GM12878 (cell line): ENCODE measurements at regions not wholly inside any gene's neighbourhood (a gene's known extent, or its start where the extent isn't known, plus 50 kb on each side); places are given as distances from the start of the nearest gene placed in this dataset.

Experiments used
- ATAC-seq: fragments of 200-7000 bp; cut with Tn5 transposase; 3 replicates; pipeline ENCODE4 v1.9.1; 2020; ENCODE audit warnings: mild to moderate bottlenecking, moderate library complexity
- BruUV-seq: library from RNA; stranded (reverse); fragments of 400-500 nt; replicated peaks from 2 replicates; lab custom pipeline; 2021; lab: Mats Ljungman, UMichigan
- CTCF ChIA-PET: fragments of 300-600 bp; sonication (Branson Sonifier 250); formaldehyde crosslinking; extraction: SDS; loops from one replicate; lab custom pipeline; 2021; ENCODE audit warnings: inconsistent platforms; lab: Yijun Ruan, JAX
- POLR2A ChIA-PET: fragments of 350-600 bp; formaldehyde crosslinking; extraction: SDS; loops from one replicate; lab custom pipeline; 2021; ENCODE audit warnings: inconsistent platforms; lab: Charles Lee
- RAD21 ChIA-PET: fragments of 300-600 bp; sonication (Branson Sonifier 250); formaldehyde crosslinking; loops from one replicate; lab custom pipeline; 2023; ENCODE audit warnings: antibody characterized with exemption; ENCODE audit not compliant: unreplicated experiment; lab: Charles Lee
- SMC1A ChIA-PET: fragments of 300-600 bp; sonication (Branson Sonifier 250); formaldehyde crosslinking; loops from one replicate; lab custom pipeline; 2023; ENCODE audit not compliant: unreplicated experiment, uncharacterized antibody; lab: Charles Lee
- DNase-seq: peaks from one replicate; pipeline ENCODE4 v3.0.0-alpha.2; 2011; ENCODE audit warnings: low read depth, low spot score
- FAIRE-seq: peaks from 3 replicates; lab custom pipeline; 2011; peaks lifted over from hg19 to GRCh38; lab: Jason Lieb, UNC
- H2AFZ ChIP-seq: 2 replicates; pipeline ENCODE4 v1.6.0; 2011; ENCODE audit warnings: low read depth, low read length, control low read depth; ENCODE audit not compliant: control insufficient read depth
- H3K27ac ChIP-seq: 2 replicates; pipeline ENCODE4 v1.5.1; 2011; ENCODE audit warnings: control low read depth; ENCODE audit not compliant: control insufficient read depth, insufficient read depth
- H3K27me3 ChIP-seq, 2 experiments: replicated peaks in 1 of 2; 2 replicates each; pipeline versions ENCODE4 v1.6.0 to v1.6.1; 2011; ENCODE audit warnings: low read length in 1 of 2; ENCODE audit not compliant: control insufficient read depth in 2 of 2, insufficient read depth in 2 of 2
- H3K36me3 ChIP-seq, 2 experiments: 2 replicates each; pipeline ENCODE4 v1.5.1; 2011; ENCODE audit warnings: low read length in 1 of 2; ENCODE audit not compliant: control insufficient read depth in 2 of 2, insufficient read depth in 2 of 2
- H3K4me1 ChIP-seq: 2 replicates; pipeline ENCODE4 v1.6.1; 2011; ENCODE audit warnings: mild to moderate bottlenecking, low read length, moderate library complexity, mixed read lengths; ENCODE audit not compliant: control insufficient read depth, insufficient read depth
- H3K4me2 ChIP-seq: 2 replicates; pipeline ENCODE4 v1.6.0; 2011; ENCODE audit warnings: control low read depth; ENCODE audit not compliant: control insufficient read depth, insufficient read depth
- H3K4me3 ChIP-seq: fragments of 200-600 bp; sonication (generic); 2 replicates; pipeline ENCODE4 v1.5.1; 2016
- H3K79me2 ChIP-seq: 2 replicates; pipeline ENCODE4 v1.6.0; 2011; ENCODE audit warnings: low read length; ENCODE audit not compliant: control insufficient read depth, insufficient read depth
- H3K9ac ChIP-seq: 2 replicates; pipeline ENCODE4 v1.8.0; 2011; ENCODE audit warnings: low read length, control low read depth, mixed read lengths; ENCODE audit not compliant: control insufficient read depth, insufficient read depth
- H3K9me3 ChIP-seq: replicated peaks from 3 replicates; pipeline ENCODE4 v1.5.1; 2011; ENCODE audit warnings: mild to moderate bottlenecking, low read length; ENCODE audit not compliant: control insufficient read depth, insufficient read depth
- H4K20me1 ChIP-seq: 2 replicates; pipeline ENCODE4 v1.6.0; 2011; ENCODE audit not compliant: control insufficient read depth, insufficient read depth
- CHD2 ChIP-seq: IDR thresholded peaks from 2 replicates; pipeline ENCODE4 v1.6.1; 2011; ENCODE audit warnings: low read depth, low read length, improper control_type of control experiment, borderline replicate concordance
- EED ChIP-seq: sonication (generic); IDR thresholded peaks from 2 replicates; pipeline ENCODE4 v1.6.1; 2016; ENCODE audit warnings: antibody characterized with exemption, low read depth
- JUND ChIP-seq: IDR thresholded peaks from 2 replicates; pipeline ENCODE4 v1.6.1; 2012; ENCODE audit warnings: low read depth, mild to moderate bottlenecking, low read length, improper control_type of control experiment, moderate library complexity
- MTA2 ChIP-seq: fragments of 450-650 bp; IDR thresholded peaks from 2 replicates; pipeline ENCODE4 v1.6.1; 2016; ENCODE audit warnings: low read depth, mild to moderate bottlenecking, moderate library complexity
- RB1 ChIP-seq: fragments of 450-650 bp; formaldehyde crosslinking; IDR thresholded peaks from 2 replicates; pipeline ENCODE4 v1.6.1; 2017; ENCODE audit warnings: mild to moderate bottlenecking, borderline replicate concordance
- TAF1 ChIP-seq: IDR thresholded peaks from 2 replicates; pipeline ENCODE4 v1.6.1; 2011; ENCODE audit warnings: mild to moderate bottlenecking, low read depth, low read length, borderline replicate concordance
- TARDBP ChIP-seq: IDR thresholded peaks from 2 replicates; pipeline ENCODE4 v1.6.1; 2016; ENCODE audit warnings: borderline replicate concordance
- TCF12 ChIP-seq: IDR thresholded peaks from 2 replicates; pipeline ENCODE4 v1.6.1; 2011; ENCODE audit warnings: low read depth, mild to moderate bottlenecking, low read length
- ZBED1 ChIP-seq: IDR thresholded peaks from 2 replicates; pipeline ENCODE4 v1.6.1; 2016; ENCODE audit warnings: borderline replicate concordance
- ZNF217 ChIP-seq: fragments of 450-650 bp; IDR thresholded peaks from 2 replicates; pipeline ENCODE4 v1.6.1; 2017; ENCODE audit warnings: antibody characterized with exemption, mild to moderate bottlenecking
- WGBS: methylation state at CpG from one replicate; pipeline ENCODE4 v1.1.6; 2016; ENCODE audit warnings: low lambda C conversion rate; ENCODE audit not compliant: insufficient replicate concordance, insufficient coverage; ENCODE audit errors: missing lambda C conversion rate; 5-methylcytosine and 5-hydroxymethylcytosine counted together
- in situ Hi-C: fragments of 300-500 bp; cut with MboI; formaldehyde crosslinking; loops from 9 replicates; pipeline ENCODE4 v1.14.3; 2018; ENCODE audit warnings: mixed read lengths
- intact Hi-C: fragments of 100-400 bp; cut with micrococcal nuclease; formaldehyde crosslinking; loops from one replicate; pipeline ENCODE4 v1.14.2; 2022; ENCODE audit not compliant: unreplicated experiment
- TF ChIP-seq, protein P1 (sequence below): fragments of 450-650 bp; IDR thresholded peaks from 2 replicates; pipeline ENCODE4 v1.6.1; 2017; ENCODE audit warnings: mild to moderate bottlenecking
- TF ChIP-seq, protein P2 (sequence below): fragments of 450-650 bp; IDR thresholded peaks from 2 replicates; pipeline ENCODE4 v1.6.1; 2016; ENCODE audit warnings: mild to moderate bottlenecking, moderate library complexity, borderline replicate concordance
- TF ChIP-seq, protein P3 (sequence below): IDR thresholded peaks from 2 replicates; pipeline ENCODE4 v1.6.1; 2012; ENCODE audit warnings: low read depth, low read length, improper control_type of control experiment

DNA sequence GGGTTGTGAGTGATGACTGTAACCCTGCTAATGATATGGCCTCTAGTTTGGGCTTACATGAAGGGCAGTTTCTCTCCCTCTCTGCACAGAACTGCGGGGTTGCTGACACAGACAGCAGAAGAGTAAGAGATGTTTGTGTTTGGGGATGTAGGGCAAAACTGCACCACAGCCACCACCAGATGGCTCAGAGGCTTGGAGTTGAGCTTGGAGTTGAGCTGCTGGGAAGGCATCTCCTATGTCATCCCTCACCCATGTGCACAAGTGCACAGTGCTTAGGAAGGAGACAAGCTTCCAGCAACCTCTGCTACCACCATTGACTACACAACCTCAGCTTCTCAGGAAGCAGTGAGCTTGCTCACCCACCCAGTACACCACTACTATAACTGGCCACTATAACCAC, 303.9 kb upstream of the DEFB112 start:
- intact Hi-C loops (no loop called here), in situ Hi-C loops (no loop called here)
- TF ChIP-seq, protein P1, sequence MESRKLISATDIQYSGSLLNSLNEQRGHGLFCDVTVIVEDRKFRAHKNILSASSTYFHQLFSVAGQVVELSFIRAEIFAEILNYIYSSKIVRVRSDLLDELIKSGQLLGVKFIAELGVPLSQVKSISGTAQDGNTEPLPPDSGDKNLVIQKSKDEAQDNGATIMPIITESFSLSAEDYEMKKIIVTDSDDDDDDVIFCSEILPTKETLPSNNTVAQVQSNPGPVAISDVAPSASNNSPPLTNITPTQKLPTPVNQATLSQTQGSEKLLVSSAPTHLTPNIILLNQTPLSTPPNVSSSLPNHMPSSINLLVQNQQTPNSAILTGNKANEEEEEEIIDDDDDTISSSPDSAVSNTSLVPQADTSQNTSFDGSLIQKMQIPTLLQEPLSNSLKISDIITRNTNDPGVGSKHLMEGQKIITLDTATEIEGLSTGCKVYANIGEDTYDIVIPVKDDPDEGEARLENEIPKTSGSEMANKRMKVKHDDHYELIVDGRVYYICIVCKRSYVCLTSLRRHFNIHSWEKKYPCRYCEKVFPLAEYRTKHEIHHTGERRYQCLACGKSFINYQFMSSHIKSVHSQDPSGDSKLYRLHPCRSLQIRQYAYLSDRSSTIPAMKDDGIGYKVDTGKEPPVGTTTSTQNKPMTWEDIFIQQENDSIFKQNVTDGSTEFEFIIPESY: no peak
- TF ChIP-seq MTA2: no peak
- TF ChIP-seq ZNF217: no peak
- TF ChIP-seq, protein P2, sequence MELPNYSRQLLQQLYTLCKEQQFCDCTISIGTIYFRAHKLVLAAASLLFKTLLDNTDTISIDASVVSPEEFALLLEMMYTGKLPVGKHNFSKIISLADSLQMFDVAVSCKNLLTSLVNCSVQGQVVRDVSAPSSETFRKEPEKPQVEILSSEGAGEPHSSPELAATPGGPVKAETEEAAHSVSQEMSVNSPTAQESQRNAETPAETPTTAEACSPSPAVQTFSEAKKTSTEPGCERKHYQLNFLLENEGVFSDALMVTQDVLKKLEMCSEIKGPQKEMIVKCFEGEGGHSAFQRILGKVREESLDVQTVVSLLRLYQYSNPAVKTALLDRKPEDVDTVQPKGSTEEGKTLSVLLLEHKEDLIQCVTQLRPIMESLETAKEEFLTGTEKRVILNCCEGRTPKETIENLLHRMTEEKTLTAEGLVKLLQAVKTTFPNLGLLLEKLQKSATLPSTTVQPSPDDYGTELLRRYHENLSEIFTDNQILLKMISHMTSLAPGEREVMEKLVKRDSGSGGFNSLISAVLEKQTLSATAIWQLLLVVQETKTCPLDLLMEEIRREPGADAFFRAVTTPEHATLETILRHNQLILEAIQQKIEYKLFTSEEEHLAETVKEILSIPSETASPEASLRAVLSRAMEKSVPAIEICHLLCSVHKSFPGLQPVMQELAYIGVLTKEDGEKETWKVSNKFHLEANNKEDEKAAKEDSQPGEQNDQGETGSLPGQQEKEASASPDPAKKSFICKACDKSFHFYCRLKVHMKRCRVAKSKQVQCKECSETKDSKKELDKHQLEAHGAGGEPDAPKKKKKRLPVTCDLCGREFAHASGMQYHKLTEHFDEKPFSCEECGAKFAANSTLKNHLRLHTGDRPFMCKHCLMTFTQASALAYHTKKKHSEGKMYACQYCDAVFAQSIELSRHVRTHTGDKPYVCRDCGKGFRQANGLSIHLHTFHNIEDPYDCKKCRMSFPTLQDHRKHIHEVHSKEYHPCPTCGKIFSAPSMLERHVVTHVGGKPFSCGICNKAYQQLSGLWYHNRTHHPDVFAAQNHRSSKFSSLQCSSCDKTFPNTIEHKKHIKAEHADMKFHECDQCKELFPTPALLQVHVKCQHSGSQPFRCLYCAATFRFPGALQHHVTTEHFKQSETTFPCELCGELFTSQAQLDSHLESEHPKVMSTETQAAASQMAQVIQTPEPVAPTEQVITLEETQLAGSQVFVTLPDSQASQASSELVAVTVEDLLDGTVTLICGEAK: no peak
- no peak for TF ChIP-seq TCF12
- no peak for TF ChIP-seq RB1
- no peak for TF ChIP-seq TARDBP
- TF ChIP-seq, protein P3, sequence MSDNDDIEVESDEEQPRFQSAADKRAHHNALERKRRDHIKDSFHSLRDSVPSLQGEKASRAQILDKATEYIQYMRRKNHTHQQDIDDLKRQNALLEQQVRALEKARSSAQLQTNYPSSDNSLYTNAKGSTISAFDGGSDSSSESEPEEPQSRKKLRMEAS: no peak
- no peak for TF ChIP-seq TAF1
- TF ChIP-seq CHD2: no peak
- no peak for TF ChIP-seq ZBED1
- TF ChIP-seq JUND: no peak
- TF ChIP-seq EED: no peak
- ChIA-PET POLR2A (no interaction called here), SMC1A (no interaction called here), CTCF (no interaction called here), RAD21 (no interaction called here)
- H3K79me2 ChIP-seq: no peaks in the 10 kb centered on the region
- no TSS peak for BruUV-seq
- H3K9ac ChIP-seq: no peak overlapping the region
- H3K4me3 ChIP-seq: no peak overlapping the region
- no peak overlapping the region for H3K27ac ChIP-seq
- DNase-seq (no peak), FAIRE-seq (no peak), ATAC-seq (no peak)
- WGBS: 0% methylated on average over 1 of the region's 1 CpG
- H3K36me3 ChIP-seq: no peaks in the 10 kb centered on the region
- no peaks in the 10 kb centered on the region for H3K9me3 ChIP-seq
- no peak overlapping the region for H2AFZ ChIP-seq
- H3K4me1 ChIP-seq: no peaks in the 10 kb centered on the region
- H4K20me1 ChIP-seq: no peaks in the 10 kb centered on the region
- no peaks in the 10 kb centered on the region for H3K27me3 ChIP-seq
- no peak overlapping the region for H3K4me2 ChIP-seq
